ENCODE measurements at regions not wholly inside any gene's neighbourhood (a gene's known extent, or its start where the extent isn't known, plus 50 kb on each side); places are given as distances from the start of the nearest gene placed in this dataset.

- no peak for DNase-seq
Measured at GRCh38 chr3:42037318-42037945, 53.7 kb upstream of the TRAK1 start.

- DNase-seq: no peak
Measured at GRCh38 chr3:42036483-42036823, 54.7 kb upstream of the TRAK1 start.

GRCh38 chr3:42035816-42036482 lies 55.2 kb upstream of the TRAK1 start:
- no peak for DNase-seq

GRCh38 chr3:42035007-42035406 lies 56.1 kb upstream of the TRAK1 start:
- DNase-seq: no peak

- DNase-seq: no peak
Measured at GRCh38 chr3:42033741-42034140, 57.4 kb upstream of the TRAK1 start.

GRCh38 chr3:42032693-42033349 lies 58.3 kb upstream of the TRAK1 start:
- DNase-seq: peak; percentile 46

- no peak for DNase-seq
Measured at GRCh38 chr3:42031808-42032480, 59.2 kb upstream of the TRAK1 start.

GRCh38 chr3:42028474-42028873 lies 62.7 kb upstream of the TRAK1 start:
- no peak for DNase-seq

GRCh38 chr3:42027571-42027970 lies 63.6 kb upstream of the TRAK1 start:
- no peak for DNase-seq

GRCh38 chr3:42025370-42026138 lies 63.7 kb upstream of the ULK4 start:
- peak; percentile 73 for DNase-seq

GRCh38 chr3:42024591-42025351 lies 62.9 kb upstream of the ULK4 start:
- no peak for DNase-seq

GRCh38 chr3:42023380-42023779 lies 61.5 kb upstream of the ULK4 start:
- no peak for DNase-seq

- DNase-seq: no peak
Measured at GRCh38 chr3:42022355-42022754, 60.5 kb upstream of the ULK4 start.

- DNase-seq: no peak
Measured at GRCh38 chr3:42020684-42021307, 58.9 kb upstream of the ULK4 start.

- DNase-seq: no peak
Measured at GRCh38 chr3:42019953-42020260, 58.0 kb upstream of the ULK4 start.

GRCh38 chr3:42019144-42019952 lies 57.4 kb upstream of the ULK4 start:
- no peak for DNase-seq

- DNase-seq: no peak
Measured at GRCh38 chr3:42014921-42015533, 53.1 kb upstream of the ULK4 start.

- DNase-seq: no peak
Measured at GRCh38 chr3:42014458-42014920, 52.6 kb upstream of the ULK4 start.

- no peak for DNase-seq
Measured at GRCh38 chr3:42013691-42014457, 52.0 kb upstream of the ULK4 start.

Data from NCI-H510A (cell line).